C1 segment of cervical spinal cord (tissue), 14 donors: ENCODE measurements at regions not wholly inside any gene's neighbourhood (a gene's known extent, or its start where the extent isn't known, plus 50 kb on each side); places are given as distances from the start of the nearest gene placed in this dataset.
"Not testable (repeated sequence)": the region's sequence is repeated elsewhere in the genome, so short reads cannot be mapped to it uniquely, and the experiment has no call there.

Source experiments
- DNase-seq, 14 donors: peaks; one replicate each; lab custom pipeline; 2025; lab: John Stamatoyannopoulos, UW

- DNase-seq, result no peak
Measured at GRCh38 chr7:108627476-108628051, 57.9 kb downstream of the DNAJB9 start.

GRCh38 chr7:108628678-108629077 lies 59.0 kb downstream of the DNAJB9 start:
- DNase-seq, result no peak

GRCh38 chr7:108629651-108630400 lies 60.2 kb downstream of the DNAJB9 start:
- DNase-seq, result peak in 10 of 14 donors; percentile 1 to 54 (median 28)

- no peak for DNase-seq
Measured at GRCh38 chr7:108634036-108634435, 64.4 kb downstream of the DNAJB9 start.

GRCh38 chr7:108634535-108634934 lies 64.9 kb downstream of the DNAJB9 start:
- DNase-seq, result no peak

- no peak for DNase-seq
Measured at GRCh38 chr7:108637049-108637621, 67.5 kb downstream of the DNAJB9 start.

GRCh38 chr7:108642126-108642525 lies 72.5 kb downstream of the DNAJB9 start:
- no peak for DNase-seq

GRCh38 chr7:108643136-108643535 lies 73.5 kb downstream of the DNAJB9 start:
- DNase-seq, result no peak

- DNase-seq, result no peak
Measured at GRCh38 chr7:108648989-108649388, 79.3 kb downstream of the DNAJB9 start.

- DNase-seq, result no peak
Measured at GRCh38 chr7:108650467-108650866, 80.8 kb downstream of the DNAJB9 start.

- no peak for DNase-seq
Measured at GRCh38 chr7:108652886-108653285, 83.2 kb downstream of the DNAJB9 start.

GRCh38 chr7:108653526-108653925 lies 83.9 kb downstream of the DNAJB9 start:
- DNase-seq, result no peak

- not testable (repeated sequence) for DNase-seq
Measured at GRCh38 chr7:108657140-108657726, 87.6 kb downstream of the DNAJB9 start.

GRCh38 chr7:108659261-108659660 lies 89.6 kb downstream of the DNAJB9 start:
- no peak for DNase-seq

- DNase-seq, result no peak
Measured at GRCh38 chr7:108659867-108660266, 90.2 kb downstream of the DNAJB9 start.

GRCh38 chr7:108660465-108660864 lies 90.8 kb downstream of the DNAJB9 start:
- no peak for DNase-seq

GRCh38 chr7:108662783-108663362 lies 93.2 kb downstream of the DNAJB9 start:
- DNase-seq, result no peak

- no peak for DNase-seq
Measured at GRCh38 chr7:108663701-108664100, 94.0 kb downstream of the DNAJB9 start.

- no peak for DNase-seq
Measured at GRCh38 chr7:108667216-108667615, 97.5 kb downstream of the DNAJB9 start.

GRCh38 chr7:108669958-108670357 lies 100.3 kb downstream of the DNAJB9 start:
- no peak for DNase-seq

GRCh38 chr7:108673699-108674098 lies 104.0 kb downstream of the DNAJB9 start:
- not testable (repeated sequence) for DNase-seq

GRCh38 chr7:108684629-108685028 lies 115.0 kb downstream of the DNAJB9 start:
- no peak for DNase-seq
